Upper lobe of left lung (tissue), 6 donors: ENCODE measurements at regions not wholly inside any gene's neighbourhood (a gene's known extent, or its start where the extent isn't known, plus 50 kb on each side); places are given as distances from the start of the nearest gene placed in this dataset.

Source experiments
- ATAC-seq, 2 donors: fragments of 200-7000 bp; cut with Tn5 transposase; one replicate each; pipeline ENCODE4 v1.9.1; 2022; ENCODE audit warnings: mild to moderate bottlenecking in 2 of 2, moderate library complexity in 2 of 2; ENCODE audit not compliant: low FRiP score in 2 of 2
- DNase-seq, 2 donors: peaks; one replicate each; pipeline ENCODE4 v3.0.0-alpha.2; 2019 to 2020
- H3K27ac ChIP-seq, 4 donors: fragments of 200-600 bp; sonication (generic); one replicate each; pipeline ENCODE4 v1.5.1; 2016 to 2019
- H3K27me3 ChIP-seq, 4 donors: fragments of 200-600 bp; sonication (generic); one replicate each; pipeline ENCODE4 v1.5.1; 2017 to 2019
- H3K36me3 ChIP-seq, 4 donors: fragments of 200-600 bp; sonication (generic); one replicate each; pipeline ENCODE4 v1.5.1; 2016 to 2019
- H3K4me1 ChIP-seq, 4 donors: fragments of 200-600 bp; sonication (generic); one replicate each; pipeline ENCODE4 v1.5.1; 2018 to 2019
- H3K4me3 ChIP-seq, 4 donors: fragments of 200-600 bp; sonication (generic); one replicate each; pipeline ENCODE4 v1.5.1; 2017 to 2019; ENCODE audit warnings: mild to moderate bottlenecking in 2 of 4, moderate library complexity in 1 of 4
- H3K9me3 ChIP-seq, 4 donors: fragments of 200-600 bp; sonication (generic); one replicate each; pipeline ENCODE4 v1.5.1; 2018 to 2019
- CTCF ChIP-seq, 6 experiments: fragments of 450-650 bp in 4 of 6; fragments of 200-600 bp in 2 of 6; sonication (generic) in 2 of 6; IDR thresholded peaks; one replicate each; pipeline ENCODE4 v1.5.1; 2016 to 2019; ENCODE audit warnings: antibody characterized with exemption in 6 of 6
- EP300 ChIP-seq, 4 donors: sonication (generic); formaldehyde crosslinking; IDR thresholded peaks; one replicate each; pipeline ENCODE4 v1.5.1; 2017; ENCODE audit warnings: antibody characterized with exemption in 4 of 4, control low read depth in 2 of 4
- POLR2A ChIP-seq, 4 donors: fragments of 450-650 bp; IDR thresholded peaks; one replicate each; pipeline ENCODE4 v1.5.1; 2016 to 2017; ENCODE audit warnings: antibody characterized with exemption in 4 of 4, mild to moderate bottlenecking in 2 of 4
- POLR2AphosphoS5 ChIP-seq, 2 donors: sonication (generic); formaldehyde crosslinking; IDR thresholded peaks; one replicate each; pipeline ENCODE4 v1.5.1; 2017; ENCODE audit warnings: antibody characterized with exemption in 2 of 2
- WGBS, 2 donors: methylation state at CpG; one replicate each; pipeline ENCODE4 v1.1.5; 2017 to 2018; 5-methylcytosine and 5-hydroxymethylcytosine counted together
- donor health status: DM: no; HTN: no; CAD: no; lungs with moderate emphysema.
- donor health status: DM: no; HTN: yes; CAD: no; lungs with severe emphysema.

- no peaks in the 10 kb centered on the region for H3K27me3 ChIP-seq
- H3K27ac ChIP-seq, result no peak overlapping the region
- peaks cover 0 to 2% (median 0%) of the 10 kb centered on the region in 4 donors for H3K4me1 ChIP-seq
- H3K36me3 ChIP-seq, result no peaks in the 10 kb centered on the region
- no peak overlapping the region for H3K4me3 ChIP-seq
- H3K9me3 ChIP-seq, result peaks cover 0 to 8% (median 0%) of the 10 kb centered on the region in 4 donors
- ATAC-seq (no peak), DNase-seq (no peak)
- 81 to 90% methylated on average over 1 of the region's 1 CpG for WGBS, 2 donors
- TF ChIP-seq EP300 (IDR thresholded peaks at IDR 0.05), result no peak
- no peak for TF ChIP-seq CTCF (IDR thresholded peaks at IDR 0.05)
- no peak for TF ChIP-seq POLR2A (IDR thresholded peaks at IDR 0.05)
- no peak for TF ChIP-seq POLR2AphosphoS5 (IDR thresholded peaks at IDR 0.05)
Observed at GRCh38 chr7:16354573-16354972, 66.8 kb downstream of the CRPPA start.

GRCh38 chr7:16353226-16353625 is 68.1 kb downstream of the CRPPA start:
- Histone ChIP-seq H3K4me3 (no peak overlapping the region), H3K4me1 (peaks cover 0 to 2% (median 0%) of the 10 kb centered on the region in 4 donors), H3K9me3 (peaks cover 0 to 8% (median 0%) of the 10 kb centered on the region in 4 donors), H3K27ac (no peak overlapping the region), H3K27me3 (no peaks in the 10 kb centered on the region), H3K36me3 (no peaks in the 10 kb centered on the region)
- ATAC-seq (no peak), DNase-seq (no peak)
- no peak for TF ChIP-seq CTCF (IDR thresholded peaks at IDR 0.05)
- TF ChIP-seq EP300 (IDR thresholded peaks at IDR 0.05), result no peak
- no peak for TF ChIP-seq POLR2A (IDR thresholded peaks at IDR 0.05)
- no peak for TF ChIP-seq POLR2AphosphoS5 (IDR thresholded peaks at IDR 0.05)
- 68 to 74% methylated on average over 4 of the region's 4 CpGs for WGBS, 2 donors

- H3K27ac ChIP-seq, result no peak overlapping the region
- no peak overlapping the region for H3K4me3 ChIP-seq
- H3K9me3 ChIP-seq, result peaks cover 0 to 8% (median 0%) of the 10 kb centered on the region in 4 donors
- WGBS, 2 donors, result 86 to 89% methylated on average over 2 of the region's 2 CpGs
- peaks cover 0 to 12% (median 2%) of the 10 kb centered on the region in 4 donors for H3K4me1 ChIP-seq
- DNase-seq (no peak), ATAC-seq (no peak)
- TF ChIP-seq EP300 (IDR thresholded peaks at IDR 0.05) (no peak), POLR2A (IDR thresholded peaks at IDR 0.05) (no peak), CTCF (IDR thresholded peaks at IDR 0.05) (no peak), POLR2AphosphoS5 (IDR thresholded peaks at IDR 0.05) (no peak)
- no peaks in the 10 kb centered on the region for H3K36me3 ChIP-seq
- no peaks in the 10 kb centered on the region for H3K27me3 ChIP-seq
Observed at GRCh38 chr7:16350634-16351033, 70.7 kb downstream of the CRPPA start.

GRCh38 chr7:16348251-16348650 is 73.1 kb downstream of the CRPPA start:
- no peaks in the 10 kb centered on the region for H3K36me3 ChIP-seq
- WGBS, 2 donors, result 87 to 94% methylated on average over 4 of the region's 4 CpGs
- DNase-seq (no peak), ATAC-seq (no peak)
- peaks cover 0 to 12% (median 2%) of the 10 kb centered on the region in 4 donors for H3K4me1 ChIP-seq
- H3K27ac ChIP-seq, result no peak overlapping the region
- TF ChIP-seq CTCF (IDR thresholded peaks at IDR 0.05) (no peak), POLR2A (IDR thresholded peaks at IDR 0.05) (no peak), EP300 (IDR thresholded peaks at IDR 0.05) (no peak), POLR2AphosphoS5 (IDR thresholded peaks at IDR 0.05) (no peak)
- peaks cover 0 to 11% (median 2%) of the 10 kb centered on the region in 4 donors for H3K9me3 ChIP-seq
- H3K27me3 ChIP-seq, result no peaks in the 10 kb centered on the region
- no peak overlapping the region for H3K4me3 ChIP-seq

- no peak overlapping the region for H3K4me3 ChIP-seq
- no peaks in the 10 kb centered on the region for H3K27me3 ChIP-seq
- no peak for DNase-seq
- no peak overlapping the region for H3K27ac ChIP-seq
- TF ChIP-seq EP300 (IDR thresholded peaks at IDR 0.05), result no peak
- TF ChIP-seq CTCF (IDR thresholded peaks at IDR 0.05), result no peak
- no peak for TF ChIP-seq POLR2A (IDR thresholded peaks at IDR 0.05)
- TF ChIP-seq POLR2AphosphoS5 (IDR thresholded peaks at IDR 0.05), result no peak
- H3K4me1 ChIP-seq, result peaks cover 0 to 12% (median 2%) of the 10 kb centered on the region in 4 donors
- 43 to 50% methylated on average over 1 of the region's 1 CpG for WGBS, 2 donors
- peaks cover 0 to 11% (median 2%) of the 10 kb centered on the region in 4 donors for H3K9me3 ChIP-seq
- no peaks in the 10 kb centered on the region for H3K36me3 ChIP-seq
- ATAC-seq, result no peak
Observed at GRCh38 chr7:16347827-16348192, 73.5 kb downstream of the CRPPA start.
